IMR-90 (cell line): ENCODE measurements at regions not wholly inside any gene's neighbourhood (a gene's known extent, or its start where the extent isn't known, plus 50 kb on each side); places are given as distances from the start of the nearest gene placed in this dataset.

Experiments
- ATAC-seq: fragments of 200-7000 bp; cut with Tn5 transposase; 2 replicates; pipeline ENCODE4 v1.9.1; 2020; ENCODE audit warnings: low read depth, mild to moderate bottlenecking, moderate library complexity
- BruUV-seq: library from RNA; stranded (reverse); fragments of 400-500 nt; replicated peaks from 2 replicates; lab custom pipeline; 2021; lab: Mats Ljungman, UMichigan
- CTCF ChIA-PET: fragments of 300-600 bp; formaldehyde crosslinking; extraction: SDS; loops from one replicate; lab custom pipeline; 2021; ENCODE audit warnings: antibody characterized with exemption; lab: Yijun Ruan, JAX
- POLR2A ChIA-PET: fragments of 300-600 bp; sonication (Branson Sonifier 250); formaldehyde crosslinking; loops from one replicate; lab custom pipeline; 2022; ENCODE audit warnings: antibody characterized with exemption; ENCODE audit not compliant: unreplicated experiment; lab: Charles Lee
- DNase-seq: peaks from one replicate; pipeline ENCODE4 v3.0.0; 2013
- H2AFZ ChIP-seq: replicated peaks from 2 replicates; pipeline ENCODE3; 2013; ENCODE audit warnings: low read length, mild to moderate bottlenecking; ENCODE audit not compliant: poor library complexity
- H2AK5ac ChIP-seq: 2 replicates; pipeline ENCODE4 v1.6.1; 2013; ENCODE audit warnings: low read depth, low read length, inconsistent platforms
- H2AK9ac ChIP-seq: replicated peaks from 2 replicates; pipeline ENCODE3; 2013; ENCODE audit warnings: mild to moderate bottlenecking, low read depth, low read length, moderate library complexity; ENCODE audit not compliant: poor library complexity
- H2BK120ac ChIP-seq: 2 replicates; pipeline ENCODE4 v1.6.1; 2013; ENCODE audit warnings: low read depth, low read length, inconsistent platforms
- H2BK15ac ChIP-seq: 3 replicates; pipeline ENCODE4 v1.6.1; 2013; ENCODE audit warnings: low read depth, low read length, inconsistent platforms
- H2BK20ac ChIP-seq: 2 replicates; pipeline ENCODE4 v1.6.1; 2013; ENCODE audit warnings: low read depth, mild to moderate bottlenecking, inconsistent platforms, low read length, moderate library complexity
- H2BK5ac ChIP-seq: 2 replicates; pipeline ENCODE4 v1.6.1; 2013; ENCODE audit warnings: mild to moderate bottlenecking, low read depth, low read length, inconsistent platforms; ENCODE audit not compliant: poor library complexity, severe bottlenecking
- H3K14ac ChIP-seq: replicated peaks from 2 replicates; pipeline ENCODE4 v1.6.1; 2013; ENCODE audit warnings: low read depth, low read length, inconsistent platforms
- H3K18ac ChIP-seq: 2 replicates; pipeline ENCODE4 v1.6.1; 2013; ENCODE audit warnings: low read depth, low read length, control low read depth
- H3K23ac ChIP-seq: 2 replicates; pipeline ENCODE4 v1.6.1; 2013; ENCODE audit warnings: low read depth, low read length, inconsistent platforms
- H3K27ac ChIP-seq: 2 replicates; pipeline ENCODE4 v1.5.1; 2013; ENCODE audit warnings: mild to moderate bottlenecking, control low read depth, low read length; ENCODE audit not compliant: insufficient read depth
- H3K27me3 ChIP-seq: 2 replicates; pipeline ENCODE4 v1.6.1; 2013; ENCODE audit warnings: low read length; ENCODE audit not compliant: control insufficient read depth, insufficient read depth
- H3K36me3 ChIP-seq: 2 replicates; pipeline ENCODE4 v1.6.1; 2013; ENCODE audit warnings: low read length, mixed read lengths; ENCODE audit not compliant: control insufficient read depth, insufficient read depth
- H3K4ac ChIP-seq: 2 replicates; pipeline ENCODE4 v1.6.1; 2013; ENCODE audit warnings: low read depth, low read length, inconsistent platforms
- H3K4me1 ChIP-seq: 2 replicates; pipeline ENCODE4 v1.6.1; 2013; ENCODE audit warnings: low read length, mixed read lengths; ENCODE audit not compliant: control insufficient read depth, insufficient read depth
- H3K4me2 ChIP-seq: 2 replicates; pipeline ENCODE4 v1.6.1; 2013; ENCODE audit warnings: low read depth, mild to moderate bottlenecking, control low read depth, low read length, moderate library complexity
- H3K4me3 ChIP-seq: 2 replicates; pipeline ENCODE4 v1.5.1; 2013; ENCODE audit warnings: low read depth, mild to moderate bottlenecking, control low read depth, low read length, moderate library complexity; ENCODE audit not compliant: insufficient read depth
- H3K56ac ChIP-seq: 2 replicates; pipeline ENCODE4 v1.6.1; 2013; ENCODE audit warnings: low read length, inconsistent platforms; ENCODE audit not compliant: insufficient read depth; ENCODE audit errors: extremely low read depth
- H3K79me1 ChIP-seq, 2 experiments: 2 replicates each; pipeline ENCODE4 v1.6.1; 2013; ENCODE audit warnings: low read length in 2 of 2, inconsistent platforms in 1 of 2, low read depth in 1 of 2
- H3K9ac ChIP-seq: 2 replicates; pipeline ENCODE4 v1.6.1; 2013; ENCODE audit warnings: low read depth, low read length, control low read depth
- H3K9me1 ChIP-seq: 2 replicates; pipeline ENCODE4 v1.6.1; 2013; ENCODE audit warnings: low read length, inconsistent platforms; ENCODE audit not compliant: insufficient read depth
- H3K9me3 ChIP-seq: 2 replicates; pipeline ENCODE4 v1.6.1; 2013; ENCODE audit warnings: low read length; ENCODE audit not compliant: control insufficient read depth, insufficient read depth
- H4K20me1 ChIP-seq: 2 replicates; pipeline ENCODE4 v1.6.1; 2013; ENCODE audit warnings: low read length, inconsistent platforms; ENCODE audit not compliant: insufficient read depth
- H4K5ac ChIP-seq: 2 replicates; pipeline ENCODE4 v1.6.1; 2013; ENCODE audit warnings: mild to moderate bottlenecking, low read depth, low read length, control low read depth
- H4K8ac ChIP-seq, 2 experiments: 2 replicates each; pipeline ENCODE4 v1.6.1; 2013; ENCODE audit warnings: low read depth in 2 of 2, low read length in 2 of 2, control low read depth in 1 of 2, inconsistent platforms in 1 of 2
- H4K91ac ChIP-seq: 2 replicates; pipeline ENCODE4 v1.6.1; 2013; ENCODE audit warnings: low read depth, low read length, inconsistent platforms; ENCODE audit not compliant: insufficient read depth
- BHLHE40 ChIP-seq: fragments of 150-350 bp; IDR thresholded peaks from 2 replicates; pipeline ENCODE4 v1.6.1; 2016; ENCODE audit warnings: mild to moderate bottlenecking, low read depth, low read length
- CEBPB ChIP-seq: IDR thresholded peaks from 2 replicates; pipeline ENCODE4 v1.6.1; 2012; ENCODE audit warnings: low read depth, low read length, improper control_type of control experiment
- CHD1 ChIP-seq: IDR thresholded peaks from 2 replicates; pipeline ENCODE4 v1.6.1; 2012; ENCODE audit warnings: low read depth, low read length, improper control_type of control experiment
- CTCF ChIP-seq: conservative IDR thresholded peaks from 2 replicates; pipeline ENCODE4 v1.5.1; 2012; ENCODE audit warnings: mild to moderate bottlenecking, low read depth, low read length, improper control_type of control experiment
- FOS ChIP-seq: fragments of 150-350 bp; IDR thresholded peaks from 2 replicates; pipeline ENCODE4 v1.6.1; 2016; ENCODE audit warnings: low read depth, low read length
- MAFK ChIP-seq: IDR thresholded peaks from 2 replicates; pipeline ENCODE4 v1.6.1; 2012; ENCODE audit warnings: low read depth, low read length, improper control_type of control experiment
- MAZ ChIP-seq: IDR thresholded peaks from 2 replicates; pipeline ENCODE4 v1.6.1; 2012; ENCODE audit warnings: low read depth, mild to moderate bottlenecking, low read length, improper control_type of control experiment, moderate library complexity, borderline replicate concordance
- NFE2L2 ChIP-seq: fragments of 150-350 bp; IDR thresholded peaks from 2 replicates; pipeline ENCODE4 v1.6.1; 2016; ENCODE audit warnings: low read depth, mild to moderate bottlenecking, low read length
- RAD21 ChIP-seq: IDR thresholded peaks from 2 replicates; pipeline ENCODE4 v1.6.1; 2012; ENCODE audit warnings: low read length, improper control_type of control experiment
- RCOR1 ChIP-seq: IDR thresholded peaks from 2 replicates; pipeline ENCODE4 v1.6.1; 2012; ENCODE audit warnings: mild to moderate bottlenecking, low read length, improper control_type of control experiment; ENCODE audit not compliant: insufficient replicate concordance
- RFX5 ChIP-seq: IDR thresholded peaks from 2 replicates; pipeline ENCODE4 v1.8.0; 2012; ENCODE audit warnings: low read depth, mild to moderate bottlenecking, low read length, moderate library complexity
- SMC3 ChIP-seq: fragments of 150-350 bp; IDR thresholded peaks from 2 replicates; pipeline ENCODE4 v1.6.1; 2016; ENCODE audit warnings: low read depth, mild to moderate bottlenecking, antibody characterized with exemption, low read length, moderate library complexity
- USF2 ChIP-seq: fragments of 150-350 bp; IDR thresholded peaks from 2 replicates; pipeline ENCODE4 v1.6.1; 2017; ENCODE audit warnings: mild to moderate bottlenecking, antibody characterized with exemption, low read length, low read depth
- WGBS, 2 experiments: methylation state at CpG; one replicate each; pipeline versions ENCODE4 v1.1.5 to v1.1.7; 2013; ENCODE audit warnings: missing lambda C conversion rate in 2 of 2; ENCODE audit not compliant: insufficient read length in 1 of 2; ENCODE audit errors: extremely low coverage in 2 of 2; 5-methylcytosine and 5-hydroxymethylcytosine counted together
- dilution Hi-C: fragments of 300-500 bp; cut with HindIII; formaldehyde crosslinking; loops from one replicate; pipeline ENCODE4 v1.14.3; 2018; ENCODE audit warnings: low sequenced_read_pairs; ENCODE audit not compliant: unreplicated experiment
- in situ Hi-C: fragments of 300-500 bp; cut with MboI; formaldehyde crosslinking; loops from 3 replicates; pipeline ENCODE4 v1.14.3; 2019; ENCODE audit warnings: low sequenced_read_pairs, inconsistent platforms, mixed read lengths
- intact Hi-C: fragments of 100-400 bp; cut with micrococcal nuclease; formaldehyde crosslinking; loops from 2 replicates; pipeline ENCODE4 v1.10.0; 2022

- H2BK5ac ChIP-seq, result no peak overlapping the region
- DNase-seq, result no peak
- no peaks in the 10 kb centered on the region for H3K79me1 ChIP-seq
- H4K20me1 ChIP-seq, result no peaks in the 10 kb centered on the region
- H3K23ac ChIP-seq, result no peak overlapping the region
- H3K4me2 ChIP-seq, result no peak overlapping the region
- no peak overlapping the region for H3K18ac ChIP-seq
- H2AFZ ChIP-seq, result no peak overlapping the region
- no peak overlapping the region for H3K27ac ChIP-seq
- H3K9me3 ChIP-seq, result no peaks in the 10 kb centered on the region
- H2BK15ac ChIP-seq, result no peak overlapping the region
- ChIA-PET POLR2A (no interaction called here), CTCF (no interaction called here)
- in situ Hi-C loops (no loop called here), intact Hi-C loops (no loop called here), dilution Hi-C loops (no loop called here)
- no CpG with 5 or more reads among the region's 1 CpG for WGBS, 2 experiments
- H4K8ac ChIP-seq, result no peak overlapping the region
- no peak overlapping the region for H3K4me3 ChIP-seq
- H3K4me1 ChIP-seq, result peaks cover 5% of the 10 kb centered on the region
- no TSS peak for BruUV-seq
- no peak overlapping the region for H2BK120ac ChIP-seq
- H4K91ac ChIP-seq, result no peak overlapping the region
- no peak overlapping the region for H2AK5ac ChIP-seq
- H3K14ac ChIP-seq, result no peak overlapping the region
- H3K36me3 ChIP-seq, result no peaks in the 10 kb centered on the region
- no peak overlapping the region for H3K56ac ChIP-seq
- H3K4ac ChIP-seq, result no peak overlapping the region
- H3K9ac ChIP-seq, result no peak overlapping the region
- ATAC-seq, result no peak
- H3K9me1 ChIP-seq, result no peaks in the 10 kb centered on the region
- TF ChIP-seq NFE2L2 (no peak), MAZ (no peak), MAFK (no peak), RCOR1 (no peak), USF2 (no peak), BHLHE40 (no peak), RFX5 (no peak), CTCF (no peak), FOS (no peak), RAD21 (no peak), CEBPB (no peak), SMC3 (no peak), CHD1 (no peak)
- no peaks in the 10 kb centered on the region for H3K27me3 ChIP-seq
- no peak overlapping the region for H4K5ac ChIP-seq
- no peak overlapping the region for H2AK9ac ChIP-seq
- H2BK20ac ChIP-seq, result no peak overlapping the region
Measured at GRCh38 chr6:74482180-74482579, 723.7 kb downstream of the COL12A1 start.
